GM12878 (cell line): ENCODE measurements at regions not wholly inside any gene's neighbourhood (a gene's known extent, or its start where the extent isn't known, plus 50 kb on each side); places are given as distances from the start of the nearest gene placed in this dataset.

ENCODE experiments used
- ATAC-seq: fragments of 200-7000 bp; cut with Tn5 transposase; 3 replicates; pipeline ENCODE4 v1.9.1; 2020; ENCODE audit warnings: mild to moderate bottlenecking, moderate library complexity
- BruUV-seq: library from RNA; stranded (reverse); fragments of 400-500 nt; replicated peaks from 2 replicates; lab custom pipeline; 2021; lab: Mats Ljungman, UMichigan
- CTCF ChIA-PET: fragments of 300-600 bp; sonication (Branson Sonifier 250); formaldehyde crosslinking; extraction: SDS; loops from one replicate; lab custom pipeline; 2021; ENCODE audit warnings: inconsistent platforms; lab: Yijun Ruan, JAX
- POLR2A ChIA-PET: fragments of 350-600 bp; formaldehyde crosslinking; extraction: SDS; loops from one replicate; lab custom pipeline; 2021; ENCODE audit warnings: inconsistent platforms; lab: Charles Lee
- RAD21 ChIA-PET: fragments of 300-600 bp; sonication (Branson Sonifier 250); formaldehyde crosslinking; loops from one replicate; lab custom pipeline; 2023; ENCODE audit warnings: antibody characterized with exemption; ENCODE audit not compliant: unreplicated experiment; lab: Charles Lee
- SMC1A ChIA-PET: fragments of 300-600 bp; sonication (Branson Sonifier 250); formaldehyde crosslinking; loops from one replicate; lab custom pipeline; 2023; ENCODE audit not compliant: unreplicated experiment, uncharacterized antibody; lab: Charles Lee
- DNase-seq: peaks from one replicate; pipeline ENCODE4 v3.0.0-alpha.2; 2011; ENCODE audit warnings: low read depth, low spot score
- FAIRE-seq: peaks from 3 replicates; lab custom pipeline; 2011; peaks lifted over from hg19 to GRCh38; lab: Jason Lieb, UNC
- H2AFZ ChIP-seq: 2 replicates; pipeline ENCODE4 v1.6.0; 2011; ENCODE audit warnings: low read depth, low read length, control low read depth; ENCODE audit not compliant: control insufficient read depth
- H3K27ac ChIP-seq: 2 replicates; pipeline ENCODE4 v1.5.1; 2011; ENCODE audit warnings: control low read depth; ENCODE audit not compliant: control insufficient read depth, insufficient read depth
- H3K27me3 ChIP-seq, 2 experiments: replicated peaks in 1 of 2; 2 replicates each; pipeline versions ENCODE4 v1.6.0 to v1.6.1; 2011; ENCODE audit warnings: low read length in 1 of 2; ENCODE audit not compliant: control insufficient read depth in 2 of 2, insufficient read depth in 2 of 2
- H3K36me3 ChIP-seq, 2 experiments: 2 replicates each; pipeline ENCODE4 v1.5.1; 2011; ENCODE audit warnings: low read length in 1 of 2; ENCODE audit not compliant: control insufficient read depth in 2 of 2, insufficient read depth in 2 of 2
- H3K4me1 ChIP-seq: 2 replicates; pipeline ENCODE4 v1.6.1; 2011; ENCODE audit warnings: mild to moderate bottlenecking, low read length, moderate library complexity, mixed read lengths; ENCODE audit not compliant: control insufficient read depth, insufficient read depth
- H3K4me2 ChIP-seq: 2 replicates; pipeline ENCODE4 v1.6.0; 2011; ENCODE audit warnings: control low read depth; ENCODE audit not compliant: control insufficient read depth, insufficient read depth
- H3K4me3 ChIP-seq: fragments of 200-600 bp; sonication (generic); 2 replicates; pipeline ENCODE4 v1.5.1; 2016
- H3K79me2 ChIP-seq: 2 replicates; pipeline ENCODE4 v1.6.0; 2011; ENCODE audit warnings: low read length; ENCODE audit not compliant: control insufficient read depth, insufficient read depth
- H3K9ac ChIP-seq: 2 replicates; pipeline ENCODE4 v1.8.0; 2011; ENCODE audit warnings: low read length, control low read depth, mixed read lengths; ENCODE audit not compliant: control insufficient read depth, insufficient read depth
- H3K9me3 ChIP-seq: replicated peaks from 3 replicates; pipeline ENCODE4 v1.5.1; 2011; ENCODE audit warnings: mild to moderate bottlenecking, low read length; ENCODE audit not compliant: control insufficient read depth, insufficient read depth
- H4K20me1 ChIP-seq: 2 replicates; pipeline ENCODE4 v1.6.0; 2011; ENCODE audit not compliant: control insufficient read depth, insufficient read depth
- BCL11A ChIP-seq: IDR thresholded peaks from 2 replicates; pipeline ENCODE4 v1.6.1; 2011; ENCODE audit warnings: low read depth, low read length
- BCL3 ChIP-seq: IDR thresholded peaks from 2 replicates; pipeline ENCODE4 v1.6.1; 2011; ENCODE audit warnings: borderline replicate concordance, low read depth, mild to moderate bottlenecking, moderate library complexity, low read length; ENCODE audit not compliant: insufficient read depth, poor library complexity, severe bottlenecking
- CEBPB ChIP-seq, 2 experiments: fragments of 150-350 bp in 1 of 2; IDR thresholded peaks; 2 replicates each; pipeline ENCODE4 v1.6.1; 2012 to 2014; ENCODE audit warnings: low read depth in 2 of 2, low read length in 2 of 2, borderline replicate concordance in 1 of 2, inconsistent platforms in 1 of 2
- MTA2 ChIP-seq: fragments of 450-650 bp; IDR thresholded peaks from 2 replicates; pipeline ENCODE4 v1.6.1; 2016; ENCODE audit warnings: low read depth, mild to moderate bottlenecking, moderate library complexity
- NFXL1 ChIP-seq: fragments of 450-650 bp; IDR thresholded peaks from 2 replicates; pipeline ENCODE4 v1.6.1; 2017; ENCODE audit warnings: antibody characterized with exemption, mild to moderate bottlenecking, borderline replicate concordance
- NFYA ChIP-seq: IDR thresholded peaks from 2 replicates; pipeline ENCODE4 v1.6.1; 2011; ENCODE audit warnings: low read depth, mild to moderate bottlenecking, low read length, improper control_type of control experiment, borderline replicate concordance
- PAX5 ChIP-seq: IDR thresholded peaks from 2 replicates; pipeline ENCODE4 v1.6.1; 2011; ENCODE audit warnings: low read depth, low read length, borderline replicate concordance
- PAX8 ChIP-seq: fragments of 450-650 bp; IDR thresholded peaks from 2 replicates; pipeline ENCODE4 v1.6.1; 2017; ENCODE audit warnings: mild to moderate bottlenecking, moderate library complexity
- PML ChIP-seq: IDR thresholded peaks from 2 replicates; pipeline ENCODE4 v1.6.1; 2012; ENCODE audit warnings: low read length, inconsistent platforms
- SIN3A ChIP-seq: IDR thresholded peaks from 2 replicates; pipeline ENCODE4 v1.6.1; 2012; ENCODE audit warnings: low read depth, low read length, improper control_type of control experiment
- SMAD5 ChIP-seq: IDR thresholded peaks from 2 replicates; pipeline ENCODE4 v1.6.1; 2016; ENCODE audit warnings: antibody characterized with exemption, low read depth
- YY1 ChIP-seq: IDR thresholded peaks from 2 replicates; pipeline ENCODE4 v1.6.1; 2011; ENCODE audit warnings: low read depth, mild to moderate bottlenecking, low read length
- ZNF207 ChIP-seq: fragments of 450-650 bp; IDR thresholded peaks from 2 replicates; pipeline ENCODE4 v1.6.1; 2014; ENCODE audit warnings: antibody characterized with exemption, mild to moderate bottlenecking, borderline replicate concordance
- ZNF274 ChIP-seq: IDR thresholded peaks from one replicate; pipeline ENCODE4 v1.8.0; 2011; ENCODE audit not compliant: insufficient read length, insufficient read depth
- WGBS: methylation state at CpG from one replicate; pipeline ENCODE4 v1.1.6; 2016; ENCODE audit warnings: low lambda C conversion rate; ENCODE audit not compliant: insufficient replicate concordance, insufficient coverage; ENCODE audit errors: missing lambda C conversion rate; 5-methylcytosine and 5-hydroxymethylcytosine counted together
- in situ Hi-C: fragments of 300-500 bp; cut with MboI; formaldehyde crosslinking; loops from 9 replicates; pipeline ENCODE4 v1.14.3; 2018; ENCODE audit warnings: mixed read lengths
- intact Hi-C: fragments of 100-400 bp; cut with micrococcal nuclease; formaldehyde crosslinking; loops from one replicate; pipeline ENCODE4 v1.14.2; 2022; ENCODE audit not compliant: unreplicated experiment

GRCh38 chr3:10575601-10576160 is 70.3 kb upstream of the ATP2B2 start:
- in situ Hi-C loops: no loop called here
- WGBS: 70% methylated on average over 5 of the region's 5 CpGs

More at GRCh38 chr3:10575601-10576160, 70.3 kb upstream of the ATP2B2 start:
- CTCF ChIA-PET: no interaction called here
- no peak for DNase-seq
- no peak for FAIRE-seq
- Histone ChIP-seq H3K4me3 (no peak overlapping the region), H3K9me3 (no peaks in the 10 kb centered on the region; the same call in 2 of the 3 replicates), H4K20me1 (no peaks in the 10 kb centered on the region), H3K36me3 (no peaks in the 10 kb centered on the region), H2AFZ (no peak overlapping the region), H3K27me3 (peaks cover 2 to 5% of the 10 kb centered on the region in 2 experiments; a peak in 3 of 4 replicates), H3K27ac (no peak overlapping the region), H3K79me2 (no peaks in the 10 kb centered on the region)
- BruUV-seq: no TSS peak
- ATAC-seq: no peak
- RAD21 ChIA-PET: no interaction called here
- intact Hi-C loops: no loop called here
- POLR2A ChIA-PET: no interaction called here
- no peak for TF ChIP-seq SMAD5
- TF ChIP-seq BCL11A: no peak
- no peak for TF ChIP-seq BCL3
- TF ChIP-seq CEBPB (IDR thresholded peaks at IDR 0.05; ENCODE audit: borderline replicate concordance in 1 of 2, low read depth in 2 of 2, low read length in 2 of 2): no peak
- TF ChIP-seq NFXL1: no peak
- TF ChIP-seq PAX8: no peak
- TF ChIP-seq NFYA: no peak
- TF ChIP-seq PML: no peak
- no peak for TF ChIP-seq ZNF207
- TF ChIP-seq PAX5: no peak
- no peak for TF ChIP-seq SIN3A
- TF ChIP-seq MTA2: no peak
- TF ChIP-seq ZNF274: no peak
- TF ChIP-seq YY1: no peak
- TF ChIP-seq, all 136 proteins: peak for 0
- Histone ChIP-seq H3K4me2 (no peak overlapping the region), H3K9ac (no peak overlapping the region), H3K4me1 (no peaks in the 10 kb centered on the region)
- SMC1A ChIA-PET: no interaction called here
